ENCODE measurements at regions not wholly inside any gene's neighbourhood (a gene's known extent, or its start where the extent isn't known, plus 50 kb on each side); places are given as distances from the start of the nearest gene placed in this dataset.

GRCh38 chr15:93942269-93942694 is 289.1 kb upstream of the MCTP2 start:
- no peak for TF ChIP-seq CTCF (IDR thresholded peaks at IDR 0.05)
- no peak for TF ChIP-seq POLR2A (IDR thresholded peaks at IDR 0.05)

Measured in testis (tissue), 2 donors.